ENCODE measurements at regions not wholly inside any gene's neighbourhood (a gene's known extent, or its start where the extent isn't known, plus 50 kb on each side); places are given as distances from the start of the nearest gene placed in this dataset.
"Not testable (repeated sequence)": the region's sequence is repeated elsewhere in the genome, so short reads cannot be mapped to it uniquely, and the experiment has no call there.

DNA sequence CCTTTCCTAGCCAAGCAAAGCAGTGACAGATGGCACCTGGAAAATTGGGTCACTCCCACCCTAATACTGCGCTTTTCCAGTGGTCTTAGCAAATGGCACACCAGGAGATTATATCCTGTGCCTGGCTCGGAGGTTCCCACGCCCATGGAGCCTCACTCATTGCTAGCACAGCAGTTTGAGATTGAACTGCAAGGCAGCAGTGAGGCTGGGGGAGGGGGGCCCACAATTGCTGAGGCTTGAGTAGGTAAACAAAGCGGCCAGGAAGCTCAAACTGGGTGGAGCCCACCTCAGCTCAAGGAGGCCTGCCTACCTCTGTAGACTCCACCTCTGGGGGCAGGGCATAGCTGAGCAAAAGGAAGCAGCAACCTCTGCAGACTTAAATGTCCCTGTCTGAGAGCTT lies 635.0 kb downstream of the C12orf50 start:
- DNase-seq: not testable (repeated sequence)

DNA sequence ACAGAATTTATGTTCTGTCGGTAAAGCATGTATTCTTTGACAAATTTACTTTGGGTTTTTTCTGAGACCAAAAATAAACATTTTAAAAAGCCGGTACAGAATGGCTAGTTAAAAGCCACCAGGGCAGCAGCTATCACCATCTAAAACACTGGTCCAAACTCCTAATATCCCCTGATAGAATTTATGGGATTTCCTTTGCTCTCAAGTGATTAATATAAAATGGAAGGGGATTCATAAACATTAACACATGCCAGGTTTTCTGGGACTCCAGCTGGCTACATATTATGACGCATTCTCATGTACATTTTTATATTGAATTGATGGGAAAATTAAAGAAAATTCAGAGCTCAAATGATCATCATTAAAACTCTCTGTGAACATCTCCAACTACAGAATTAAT lies 640.8 kb downstream of the C12orf50 start:
- DNase-seq: no peak

DNA sequence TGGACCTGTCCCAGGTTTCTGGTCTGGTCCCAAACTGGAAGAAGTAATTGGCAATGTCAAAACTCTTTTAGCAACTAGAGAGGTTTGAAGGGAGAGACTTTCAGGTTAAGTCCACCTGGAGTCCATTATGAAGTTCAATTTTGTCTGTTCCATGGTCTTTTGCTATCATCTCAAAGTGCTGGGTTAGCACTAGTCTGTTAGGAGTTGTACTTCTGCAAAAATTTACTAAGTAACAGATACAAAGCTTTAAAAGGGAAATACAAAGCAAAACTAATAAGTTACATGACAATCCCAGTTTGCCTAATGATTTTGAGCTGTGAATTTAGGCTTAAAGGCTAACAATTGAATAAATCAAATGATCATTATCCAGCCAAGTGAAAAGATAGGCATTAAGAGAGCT lies 643.9 kb downstream of the C12orf50 start:
- no peak for DNase-seq

DNA sequence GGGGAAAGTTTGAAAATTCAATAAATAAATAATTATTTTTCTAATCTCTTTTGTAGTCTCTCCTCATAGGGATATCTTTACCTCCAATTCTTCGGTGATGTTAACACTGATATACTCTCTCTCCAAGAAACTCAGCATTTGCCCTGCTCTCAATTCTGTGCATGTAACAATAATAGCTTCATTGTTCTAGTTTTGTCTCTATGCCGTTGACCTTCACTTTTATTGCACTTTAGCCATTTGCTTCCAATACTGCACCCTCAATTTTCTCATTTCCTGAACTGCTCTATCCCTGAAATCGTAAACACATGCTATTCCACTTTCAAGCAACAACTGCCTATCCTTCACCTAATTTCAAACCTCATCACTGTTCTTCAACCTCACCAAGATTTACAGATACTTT lies 645.0 kb downstream of the C12orf50 start:
- DNase-seq: no peak

DNA sequence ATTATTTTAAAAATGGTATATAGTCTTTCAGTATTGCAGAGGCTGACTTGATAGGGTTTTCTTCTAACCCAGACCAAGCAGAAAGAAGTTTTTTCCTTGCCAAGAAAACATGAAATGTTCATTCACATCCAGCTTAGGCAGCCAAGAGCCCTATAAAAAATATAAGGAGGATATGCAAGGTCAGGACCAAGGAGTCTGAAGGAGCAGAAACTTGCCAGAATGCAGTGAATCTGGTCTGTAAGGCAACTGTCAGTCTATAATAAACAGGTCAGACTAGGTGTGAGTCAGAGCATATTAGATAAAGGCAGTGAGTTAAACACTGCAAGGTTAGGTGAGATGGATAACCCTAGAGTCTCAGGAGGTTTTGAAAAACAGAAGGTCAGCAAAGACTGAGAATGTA lies 645.5 kb downstream of the C12orf50 start:
- DNase-seq: no peak

DNA sequence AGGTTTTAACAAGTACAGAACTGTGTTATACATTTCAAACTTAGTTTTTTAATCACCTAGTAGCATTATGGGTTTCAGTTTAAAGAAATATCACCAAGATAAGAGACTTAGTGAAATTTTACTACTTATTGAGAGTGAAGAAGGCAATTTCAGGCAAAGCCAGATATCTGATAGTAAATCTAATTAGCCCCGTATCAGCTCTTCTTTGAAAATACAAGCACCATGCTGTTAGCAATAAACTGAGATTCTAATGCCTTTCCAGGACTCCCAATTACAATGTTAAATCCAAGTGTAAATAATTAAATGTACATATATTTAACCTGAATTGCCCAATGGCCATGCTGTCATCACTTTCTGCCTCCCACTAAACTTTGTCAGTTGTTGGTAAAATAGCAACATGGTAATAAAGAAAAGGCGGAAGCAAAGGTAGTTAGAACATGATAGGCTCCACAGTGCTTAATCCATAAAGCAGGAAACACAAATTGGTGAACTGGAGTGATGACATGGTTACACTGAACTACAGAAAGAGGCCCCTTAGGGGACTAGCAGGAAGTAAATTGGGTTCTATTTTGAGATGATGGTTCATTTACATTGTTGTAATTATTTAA lies 646.1 kb downstream of the C12orf50 start:
- DNase-seq: no peak

DNA sequence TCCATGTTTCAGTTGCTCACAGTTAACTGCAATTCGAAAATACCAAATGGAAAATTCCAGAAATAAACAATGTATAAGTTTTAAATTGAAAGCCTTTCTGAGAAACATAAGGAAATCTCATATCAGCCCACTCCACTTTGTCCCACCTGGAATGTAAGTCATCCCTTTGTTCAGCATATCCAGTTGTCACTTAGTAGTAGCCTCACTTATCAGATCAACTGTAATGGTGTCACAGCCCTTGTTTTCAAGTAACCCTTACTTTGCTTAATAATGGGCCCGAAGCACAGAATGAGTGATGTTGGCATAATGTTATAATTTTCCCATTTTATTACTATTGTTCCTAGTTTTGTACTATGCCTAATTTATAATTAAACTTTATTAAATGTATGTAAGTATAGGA lies 646.8 kb downstream of the C12orf50 start:
- no peak for DNase-seq

DNA sequence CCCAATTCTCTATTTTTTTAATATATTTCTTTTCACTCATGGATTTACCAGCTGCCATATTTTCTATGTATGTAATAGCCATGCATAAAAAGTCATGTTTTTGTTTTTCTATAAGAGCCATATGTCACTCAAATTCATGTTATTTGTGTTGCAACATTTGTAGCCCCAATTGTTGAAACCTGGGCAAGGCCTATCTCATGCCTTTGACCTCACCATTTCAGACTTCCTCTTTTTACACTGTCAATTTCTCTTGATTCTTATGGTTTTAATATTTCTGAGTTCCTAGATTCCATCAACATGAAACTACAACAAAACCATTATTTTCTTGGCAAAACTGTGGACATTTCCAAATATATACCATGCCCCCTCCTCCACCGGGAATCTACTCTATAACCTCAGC lies 647.5 kb downstream of the C12orf50 start:
- no peak for DNase-seq

DNA sequence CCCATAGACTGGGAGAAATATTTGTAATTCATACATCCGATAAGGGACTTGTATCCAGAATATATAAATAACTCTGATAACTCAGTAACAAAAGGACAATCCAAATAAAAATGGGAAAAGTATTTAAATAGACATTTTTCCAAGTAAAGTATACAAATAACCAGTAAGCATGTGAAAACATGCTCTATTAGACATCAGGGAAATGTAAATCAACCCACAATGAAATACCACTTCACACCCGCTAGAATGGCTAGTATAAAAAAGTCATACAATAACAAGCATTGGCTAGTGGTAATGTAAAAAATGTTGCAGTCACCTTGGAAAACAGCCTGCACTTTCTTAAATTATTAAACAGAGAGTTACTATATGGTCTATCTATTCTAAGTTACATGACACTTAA lies 650.7 kb downstream of the C12orf50 start:
- no peak for DNase-seq

DNA sequence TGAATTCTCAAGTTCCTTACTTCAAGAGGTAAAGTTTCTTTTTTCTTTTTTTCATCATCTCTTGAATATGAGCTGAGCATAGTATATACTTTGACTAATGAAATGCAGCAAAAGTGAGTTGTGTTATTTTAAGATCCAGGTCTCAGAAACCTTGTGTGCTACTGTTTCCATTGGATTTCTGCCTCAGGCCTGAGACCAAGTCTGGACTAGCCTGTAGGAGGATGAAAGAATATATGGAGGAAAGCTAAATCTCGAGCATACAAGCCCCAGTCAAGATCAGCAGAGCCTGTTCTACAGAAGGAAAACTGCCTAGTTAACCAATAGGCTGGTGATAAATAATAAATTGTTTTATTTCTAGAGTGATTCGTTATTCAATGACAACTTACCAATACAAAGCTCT lies 652.5 kb downstream of the C12orf50 start:
- no peak for DNase-seq

DNA sequence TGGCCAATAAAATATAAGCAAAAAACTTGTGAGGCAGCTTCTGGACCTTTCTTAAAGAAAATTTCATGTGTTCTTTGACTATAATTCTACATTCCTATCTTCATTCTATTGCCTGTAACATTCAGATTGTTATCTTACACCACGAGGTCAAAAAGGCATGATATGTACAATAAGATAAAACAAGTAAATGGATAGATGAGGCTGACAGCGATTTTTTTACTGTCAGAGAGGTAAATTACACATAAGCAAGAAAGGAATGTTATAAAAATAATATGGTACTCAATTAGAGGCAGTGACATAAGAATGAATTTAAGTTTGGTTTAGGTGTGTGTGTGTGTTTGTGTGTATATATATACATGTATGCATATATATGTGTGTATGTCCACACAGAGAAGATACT lies 660.0 kb downstream of the C12orf50 start:
- DNase-seq: no peak

DNA sequence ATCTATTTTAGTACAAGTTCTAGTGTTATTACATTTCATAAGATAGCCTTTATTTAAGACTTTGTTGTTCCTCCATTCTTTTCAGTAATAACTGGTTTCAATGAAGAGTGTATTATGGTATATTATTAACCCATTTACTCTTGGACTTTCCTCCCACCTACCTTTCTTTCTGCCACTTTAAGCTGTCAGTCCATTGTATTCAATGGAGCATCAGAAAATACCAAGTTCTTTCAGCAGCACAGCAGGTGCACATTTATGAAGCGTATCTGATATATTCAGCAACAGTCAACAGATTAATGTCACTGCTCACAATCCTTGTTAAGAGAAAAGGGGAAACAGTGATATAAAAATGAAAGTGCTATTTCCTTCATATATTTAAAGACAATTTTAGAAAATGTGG lies 660.9 kb downstream of the C12orf50 start:
- no peak for DNase-seq

DNA sequence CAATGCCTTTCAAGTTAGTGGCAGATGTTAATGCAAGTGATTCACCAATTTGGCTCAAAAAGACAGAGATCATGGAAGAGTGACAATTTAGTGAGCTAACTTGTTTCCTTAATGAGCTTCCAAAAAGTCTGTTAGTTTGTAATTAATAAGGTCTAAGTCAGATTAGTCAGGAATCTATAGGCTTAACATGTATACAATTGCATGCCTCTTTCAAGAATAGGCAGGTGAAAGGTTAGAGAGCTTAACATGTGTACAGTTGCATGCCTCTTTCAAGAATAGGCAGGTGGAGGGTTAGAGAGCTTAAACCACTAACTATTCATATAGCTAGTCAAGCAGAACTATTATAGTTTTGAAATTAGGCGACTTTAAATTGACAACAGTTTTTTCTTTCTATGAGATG lies 663.8 kb downstream of the C12orf50 start:
- no peak for DNase-seq

DNA sequence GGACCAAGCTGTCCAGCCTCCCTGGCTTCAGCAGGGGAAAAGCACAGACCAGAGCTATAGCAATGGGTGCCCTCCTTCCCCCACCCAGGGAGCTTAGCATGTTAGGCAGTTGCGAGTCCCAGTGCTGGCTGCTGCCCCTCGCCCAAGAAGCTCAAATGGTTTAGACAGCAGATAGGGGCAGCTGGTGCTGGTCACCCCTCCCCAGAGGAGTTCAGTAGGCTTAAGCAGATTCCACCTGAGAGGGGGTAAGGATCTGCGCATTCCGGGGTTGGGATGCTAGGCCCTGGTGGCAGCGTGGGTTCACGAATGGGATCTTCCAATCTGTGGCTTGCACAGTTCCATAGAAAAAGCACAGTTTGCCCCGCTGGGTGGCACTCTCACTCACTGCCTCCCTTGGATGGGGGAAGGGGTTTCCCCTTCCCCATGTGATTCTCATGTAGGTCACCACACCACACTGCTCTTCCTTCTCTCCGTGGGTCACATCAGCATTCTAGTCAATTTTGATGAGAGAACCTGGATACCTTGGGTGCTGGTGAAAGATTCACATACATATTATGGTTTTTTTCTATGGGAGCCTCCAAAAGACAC lies 665.6 kb downstream of the C12orf50 start:
- no peak for DNase-seq

DNA sequence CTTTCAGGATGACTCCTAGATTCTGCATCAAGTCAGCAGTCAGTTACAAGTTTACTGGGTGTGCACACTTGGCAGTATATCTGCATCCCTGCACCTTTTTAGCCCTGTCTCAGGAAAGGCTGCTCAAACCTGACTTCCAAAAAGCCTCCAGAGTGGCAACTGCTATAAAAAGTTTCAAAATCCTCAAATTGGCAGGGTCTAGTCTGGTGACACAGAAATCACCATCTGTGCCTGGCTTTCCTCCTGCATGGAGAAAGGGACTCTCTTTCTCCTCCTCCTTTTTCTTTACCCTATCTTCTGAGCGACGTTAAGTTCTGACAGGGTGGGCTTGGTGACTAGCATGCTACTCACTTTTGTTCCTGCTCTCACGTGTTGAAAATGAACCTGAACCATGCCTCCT lies 679.5 kb downstream of the C12orf50 start:
- no peak for DNase-seq

DNA sequence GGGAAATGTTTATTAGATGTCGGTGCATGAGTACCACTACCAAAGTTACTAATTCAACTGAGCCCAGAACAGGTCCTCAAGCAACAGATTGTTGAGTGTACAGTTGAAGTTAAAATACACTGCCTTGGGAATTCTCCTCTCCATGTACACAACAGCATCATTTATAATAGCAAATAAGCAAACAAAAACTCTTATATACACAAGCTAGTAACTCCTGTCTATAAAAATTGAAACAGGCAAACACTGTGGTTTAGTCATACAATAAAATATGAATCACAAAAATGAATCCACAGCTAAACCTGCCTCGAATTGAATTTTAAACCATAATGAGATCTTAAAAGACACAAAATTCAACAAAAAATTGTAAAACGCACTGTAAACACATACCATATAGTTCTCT lies 681.1 kb downstream of the C12orf50 start:
- DNase-seq: no peak

DNA sequence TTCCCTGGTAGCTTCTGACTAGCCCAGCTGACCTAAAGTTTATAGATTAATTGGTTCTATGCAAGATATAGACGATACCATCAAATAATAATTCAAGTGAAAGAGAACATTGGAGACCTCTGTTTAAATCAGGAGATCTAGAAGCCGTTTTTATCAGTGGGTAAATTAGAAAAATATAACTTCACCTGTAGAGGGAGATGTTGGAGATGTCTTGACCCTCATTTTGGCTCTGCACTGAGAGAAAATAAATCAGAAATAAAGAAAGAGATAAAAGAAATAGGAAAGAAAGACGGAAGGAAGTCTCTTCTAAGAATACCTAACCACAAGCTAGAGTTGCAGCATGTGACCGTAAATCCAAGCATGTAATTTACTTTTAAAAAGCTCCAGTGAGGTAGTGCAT lies 684.5 kb downstream of the C12orf50 start:
- no peak for DNase-seq

DNA sequence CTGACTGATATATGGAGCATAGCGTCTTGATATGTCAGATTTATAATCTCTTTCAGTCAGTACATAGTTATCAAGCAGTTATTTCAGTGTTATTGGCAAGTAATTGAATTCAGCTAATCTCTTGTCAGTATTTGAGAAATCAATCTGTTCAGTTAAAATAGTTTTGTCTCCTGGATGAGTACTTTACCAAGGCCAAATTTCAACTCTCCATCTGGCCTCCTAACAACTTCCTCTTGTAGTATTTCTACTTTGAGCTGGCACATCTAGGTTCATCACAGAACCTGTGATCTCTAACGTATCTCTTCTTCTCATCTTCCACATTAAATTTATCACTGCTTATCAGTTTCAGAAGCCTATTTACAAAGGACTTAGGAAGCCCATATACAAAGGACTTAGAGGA lies 690.5 kb downstream of the C12orf50 start:
- no peak for DNase-seq

DNA sequence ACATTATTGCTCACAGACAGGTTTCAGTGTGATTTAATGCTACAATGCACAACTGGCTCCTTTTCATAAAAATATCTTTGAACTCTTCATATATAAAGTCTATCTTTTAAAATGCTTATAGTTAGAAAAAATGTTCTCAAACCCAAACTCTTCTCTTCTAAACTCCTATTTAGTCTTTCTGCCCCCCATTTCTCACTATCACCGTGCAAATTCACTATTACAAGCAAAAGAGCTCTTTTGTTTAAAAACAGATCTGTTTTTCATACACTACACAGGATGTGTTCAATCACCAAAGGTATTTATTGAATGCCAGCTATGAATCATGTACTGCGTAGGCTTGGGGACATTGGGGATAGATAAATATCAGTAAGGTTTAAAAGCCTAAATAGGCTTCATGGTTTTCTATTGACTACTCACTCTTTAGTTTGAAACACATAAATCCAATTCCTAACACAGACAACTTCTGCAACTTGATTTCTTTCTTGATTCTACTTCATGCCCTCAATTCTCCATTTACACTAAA lies 692.3 kb downstream of the C12orf50 start:
- DNase-seq: no peak

DNA sequence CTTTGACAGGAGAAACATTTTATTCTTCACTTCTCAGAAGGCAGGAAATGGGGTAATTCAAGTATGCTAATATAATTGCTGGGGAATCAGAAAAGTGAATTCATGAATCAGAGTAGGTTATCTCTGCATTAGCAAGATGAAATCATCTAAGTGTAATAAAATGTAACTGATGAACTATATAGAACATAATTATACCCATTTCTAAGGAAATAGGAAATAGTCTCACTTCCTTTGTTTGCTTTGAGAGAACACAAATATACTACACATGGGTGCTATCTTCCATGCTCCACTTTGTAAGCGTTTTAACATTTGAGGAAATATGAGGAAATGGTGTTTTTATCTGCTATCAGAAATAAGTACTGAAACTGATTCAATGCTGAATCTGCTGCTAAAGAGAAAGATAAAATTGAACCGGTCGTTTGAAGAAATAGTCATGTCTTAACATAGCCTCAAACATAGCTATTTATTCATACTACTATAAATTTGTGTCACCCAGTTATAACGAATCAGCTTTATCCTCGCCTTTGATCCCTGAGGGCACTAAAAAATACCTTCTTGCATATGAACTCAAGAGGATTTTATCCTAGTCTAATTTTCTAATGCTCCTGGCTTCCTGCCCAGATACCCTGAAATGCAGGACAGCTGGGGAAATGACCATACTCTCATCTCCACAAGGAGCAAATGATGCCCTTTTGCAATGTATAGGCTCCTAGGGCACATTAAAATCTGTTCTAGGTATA lies 696.0 kb downstream of the C12orf50 start:
- no peak for DNase-seq

DNA sequence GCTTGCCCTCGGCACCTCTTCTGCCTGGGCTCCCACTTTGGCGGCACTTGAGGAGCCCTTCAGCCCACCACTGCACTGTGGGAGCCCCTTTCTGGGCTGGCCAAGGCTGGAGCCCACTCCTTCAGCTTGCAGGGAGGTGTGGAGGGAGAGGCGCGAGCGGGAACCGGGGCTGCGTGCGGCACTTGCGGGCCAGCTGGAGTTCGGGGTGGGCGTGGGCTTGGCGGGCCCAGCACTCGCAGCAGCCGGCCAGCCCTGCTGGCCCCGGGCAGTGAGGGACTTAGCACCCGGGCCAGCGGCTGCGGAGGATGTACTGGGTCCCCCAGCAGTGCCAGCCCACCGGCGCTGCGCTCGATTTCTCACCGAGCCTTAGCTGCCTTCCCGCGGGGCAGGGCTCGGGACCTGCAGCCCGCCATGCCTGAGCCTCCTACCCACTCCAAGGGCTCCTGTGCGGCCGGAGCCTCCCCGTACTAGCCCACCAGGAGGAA lies 699.1 kb downstream of the C12orf50 start:
- DNase-seq: not testable (repeated sequence)

DNA sequence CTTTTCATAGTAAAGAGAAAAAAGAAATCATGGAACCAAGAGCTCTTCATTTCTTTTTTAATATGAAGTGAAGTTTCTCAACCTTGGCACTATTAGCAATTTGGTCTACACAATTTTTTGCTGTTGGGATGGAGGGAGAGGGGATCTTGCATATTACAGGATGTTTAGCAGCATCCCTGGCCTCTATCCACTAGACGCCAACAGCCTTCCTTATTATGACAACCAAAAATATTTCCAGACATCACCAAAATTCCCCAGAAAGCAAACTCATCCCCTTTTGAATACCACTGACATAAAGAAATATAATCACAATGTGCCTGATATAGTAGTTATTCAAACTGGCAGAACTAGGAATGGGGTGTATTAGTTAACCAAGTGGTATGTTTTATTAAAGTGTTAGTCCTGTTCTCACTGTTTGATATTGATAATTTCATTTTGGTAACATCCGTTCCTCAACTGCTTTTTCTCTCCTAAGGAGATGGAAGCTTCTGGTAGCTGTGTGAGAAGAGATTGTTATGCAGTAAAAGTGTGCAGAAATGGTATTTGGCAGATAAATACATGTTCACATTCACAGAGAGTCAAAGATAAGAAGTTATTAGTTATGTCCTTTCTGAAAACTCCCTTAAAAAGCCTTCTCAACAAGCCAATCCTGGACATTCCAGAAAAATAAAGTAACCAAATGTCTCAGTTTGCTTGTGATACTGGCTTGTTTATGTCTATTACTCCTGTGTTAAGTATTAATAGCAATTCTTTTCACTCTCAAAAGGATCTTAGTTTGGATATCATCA lies 699.9 kb downstream of the C12orf50 start:
- no peak for DNase-seq

DNA sequence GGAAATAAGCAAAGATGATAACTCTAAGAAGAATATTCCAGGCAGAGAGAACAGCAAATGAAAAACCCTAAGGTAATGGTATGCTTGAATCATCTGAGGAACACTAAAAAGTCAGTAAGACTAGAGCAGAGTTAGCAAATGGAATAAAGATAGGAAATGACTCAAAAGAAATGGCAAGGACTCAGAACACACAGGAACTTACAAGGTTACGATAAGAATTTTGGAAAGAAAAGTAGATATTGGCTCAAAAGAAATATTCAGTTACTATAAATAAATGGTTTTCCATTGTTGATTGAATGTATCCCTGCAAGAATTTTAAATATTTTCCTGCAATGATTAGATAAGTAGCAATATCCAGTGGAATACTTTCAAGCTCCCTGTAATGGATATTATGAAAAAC lies 705.8 kb downstream of the C12orf50 start:
- DNase-seq: no peak

Data from NCI-H2171 treated with DMSO at 0.1 percent for 48 hours (cell line).